ENCODE measurements at regions not wholly inside any gene's neighbourhood (a gene's known extent, or its start where the extent isn't known, plus 50 kb on each side); places are given as distances from the start of the nearest gene placed in this dataset.

- no peak for DNase-seq (ENCODE audit: low read depth)
These were observed 201.0 kb upstream of the DIO3 start for GRCh38 chr14:101360054-101360911.

DNA sequence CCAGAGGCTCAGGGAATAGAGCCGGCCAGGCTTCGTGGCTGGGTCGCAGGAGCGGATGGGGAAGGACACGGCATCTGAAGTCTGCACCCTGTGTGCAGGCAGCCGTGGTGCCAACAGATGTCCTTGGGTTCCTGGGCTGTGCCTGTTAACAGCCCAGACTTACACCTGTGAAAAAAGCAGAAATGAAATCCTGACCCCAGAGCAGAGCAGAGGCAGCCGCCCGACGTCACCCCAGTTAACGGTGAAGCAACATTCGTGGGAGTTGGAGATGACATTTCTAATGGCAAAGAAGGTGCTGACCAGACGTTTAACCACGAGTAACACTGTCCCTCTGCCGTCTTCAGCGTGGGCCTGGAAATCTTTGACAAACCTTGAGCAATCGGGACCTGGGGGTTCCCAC is 200.3 kb upstream of the DIO3 start:
- H3K4me3 ChIP-seq (ENCODE audit: low read length) = no peak overlapping the region
- H3K36me3 ChIP-seq (ENCODE audit: control insufficient read depth, insufficient read depth, low read length, severe bottlenecking) = no peaks in the 10 kb centered on the region
- no peak for DNase-seq (ENCODE audit: low read depth)
- peaks cover 3% of the 10 kb centered on the region for H3K27me3 ChIP-seq (replicated peaks; ENCODE audit: control insufficient read depth, insufficient read depth, low read length)
- H3K4me1 ChIP-seq (ENCODE audit: control insufficient read depth, insufficient read depth, low read length) = peaks cover 48% of the 10 kb centered on the region
- no peaks in the 10 kb centered on the region for H3K9me3 ChIP-seq (ENCODE audit: control insufficient read depth, low read length)
- no peak overlapping the region for H3K9ac ChIP-seq (ENCODE audit: low read length)

More at GRCh38 chr14:101360054-101360911, 201.0 kb upstream of the DIO3 start:
- Histone ChIP-seq H3K9ac (ENCODE audit: low read length) (peak overlapping the region; percentile 52), H3K36me3 (ENCODE audit: control insufficient read depth, insufficient read depth, low read length, severe bottlenecking) (no peaks in the 10 kb centered on the region), H3K27me3 (replicated peaks; ENCODE audit: control insufficient read depth, insufficient read depth, low read length) (peaks cover 3% of the 10 kb centered on the region), H3K4me3 (ENCODE audit: low read length) (no peak overlapping the region), H3K4me1 (ENCODE audit: control insufficient read depth, insufficient read depth, low read length) (peaks cover 43% of the 10 kb centered on the region), H3K9me3 (ENCODE audit: control insufficient read depth, low read length) (no peaks in the 10 kb centered on the region)

DNA sequence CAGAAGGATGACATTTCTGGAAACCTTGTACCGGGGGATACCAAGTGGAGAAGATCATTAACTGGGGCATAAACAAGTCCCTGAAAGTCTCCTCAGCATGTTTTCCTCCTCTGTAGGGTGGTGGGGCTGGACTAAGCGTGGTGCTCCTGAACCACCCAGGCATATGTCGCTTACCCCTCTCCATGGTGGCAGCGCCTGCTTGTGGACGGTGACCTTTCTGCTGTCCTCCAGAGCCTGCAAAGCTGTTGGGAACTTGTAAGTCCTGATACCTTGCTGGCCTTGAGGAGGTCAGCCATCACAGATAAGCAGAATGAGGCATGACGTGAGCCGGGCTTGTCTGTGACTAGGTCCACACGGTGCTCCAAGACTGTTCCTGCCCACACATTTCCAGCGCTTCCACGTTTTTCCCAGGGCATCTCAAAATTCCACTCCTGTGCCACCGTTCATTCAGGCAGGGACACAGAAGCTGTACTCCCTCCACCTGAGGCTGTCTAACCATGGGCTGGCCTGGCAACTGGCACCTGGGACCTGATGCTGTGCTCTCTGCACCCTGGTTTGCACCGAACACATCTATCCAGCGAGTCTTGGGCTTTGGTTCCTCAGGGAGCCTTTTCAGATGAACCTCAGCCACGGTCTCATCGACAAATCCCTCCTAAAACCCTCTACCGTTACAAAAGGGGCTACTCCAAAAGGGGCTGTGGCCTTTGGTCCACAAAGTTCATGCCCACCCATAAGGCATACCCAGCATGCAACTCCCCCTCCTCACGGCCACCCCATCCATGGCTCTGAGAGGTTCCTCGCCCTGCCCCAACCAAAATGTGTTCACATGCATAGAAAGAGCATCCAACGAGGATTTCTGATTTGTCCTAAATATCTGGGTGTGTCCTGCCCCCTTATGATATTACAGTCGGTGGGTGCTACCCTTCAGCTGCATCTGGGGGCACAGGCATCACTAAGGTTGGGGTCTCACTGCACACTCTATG is 199.6 kb upstream of the DIO3 start:
- Histone ChIP-seq H3K9ac (ENCODE audit: low read length) (no peak overlapping the region), H3K9me3 (ENCODE audit: control insufficient read depth, low read length) (no peaks in the 10 kb centered on the region), H3K4me1 (ENCODE audit: control insufficient read depth, insufficient read depth, low read length) (peaks cover 48% of the 10 kb centered on the region), H3K4me3 (ENCODE audit: low read length) (no peak overlapping the region), H3K27me3 (replicated peaks; ENCODE audit: control insufficient read depth, insufficient read depth, low read length) (peaks cover 3% of the 10 kb centered on the region), H3K36me3 (ENCODE audit: control insufficient read depth, insufficient read depth, low read length, severe bottlenecking) (no peaks in the 10 kb centered on the region)
- no peak for DNase-seq (ENCODE audit: low read depth)

DNA sequence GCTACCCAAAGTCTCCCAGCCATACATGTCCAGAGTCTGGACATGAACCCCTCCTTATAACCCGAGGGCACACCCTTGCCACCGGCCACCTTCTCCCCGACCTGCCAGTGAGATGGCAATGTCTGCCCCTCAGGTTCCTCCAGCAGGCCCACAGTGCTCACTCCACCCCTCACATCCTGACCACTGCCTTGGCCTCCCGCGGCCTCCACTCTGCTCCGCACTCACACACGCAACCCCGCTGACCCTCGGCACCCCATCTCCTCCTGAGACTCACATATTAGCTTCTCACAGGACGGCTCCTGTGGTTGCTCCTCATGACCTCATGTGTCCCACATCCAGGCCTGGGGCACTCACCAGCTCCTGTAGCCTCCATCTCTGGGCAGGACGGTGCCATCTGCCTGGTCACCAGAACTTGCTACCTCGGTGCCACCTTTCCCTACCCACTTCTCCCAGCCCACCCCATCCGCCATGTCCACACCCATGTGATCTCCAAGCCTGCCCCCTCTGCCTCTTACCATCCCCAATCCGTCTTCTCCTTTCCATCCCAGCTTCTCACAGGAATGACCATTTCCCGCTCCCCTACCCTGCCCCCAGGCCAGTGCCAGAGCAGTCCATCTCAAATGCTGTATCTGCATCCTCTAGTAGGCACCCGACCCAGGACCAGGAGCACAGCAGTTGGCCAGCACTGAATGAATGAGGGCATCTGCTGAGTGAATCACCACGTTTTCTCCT is 198.6 kb upstream of the DIO3 start:
- peaks cover 3% of the 10 kb centered on the region for H3K27me3 ChIP-seq (replicated peaks; ENCODE audit: control insufficient read depth, insufficient read depth, low read length)
- no peak for DNase-seq (ENCODE audit: low read depth)
- H3K36me3 ChIP-seq (ENCODE audit: control insufficient read depth, insufficient read depth, low read length, severe bottlenecking) = no peaks in the 10 kb centered on the region
- no peak overlapping the region for H3K4me3 ChIP-seq (ENCODE audit: low read length)
- peaks cover 48% of the 10 kb centered on the region for H3K4me1 ChIP-seq (ENCODE audit: control insufficient read depth, insufficient read depth, low read length)
- H3K9me3 ChIP-seq (ENCODE audit: control insufficient read depth, low read length) = no peaks in the 10 kb centered on the region
- H3K9ac ChIP-seq (ENCODE audit: low read length) = no peak overlapping the region

DNA sequence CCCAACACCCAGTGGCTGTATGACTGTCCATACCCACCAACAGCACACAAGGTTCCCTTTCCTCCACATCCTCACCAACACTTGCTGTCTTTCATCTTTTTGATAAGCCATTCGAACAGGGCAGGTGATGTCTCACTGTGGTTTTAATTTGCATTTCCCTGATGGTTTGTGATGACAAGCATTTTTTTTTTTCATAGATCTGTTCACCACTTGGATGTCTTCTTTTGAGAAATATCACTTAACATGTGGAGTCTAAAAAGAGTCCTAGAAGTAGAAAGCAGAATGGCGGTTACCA is 198.1 kb upstream of the DIO3 start:
- Histone ChIP-seq H3K9me3 (ENCODE audit: control insufficient read depth, low read length) (no peaks in the 10 kb centered on the region), H3K4me1 (ENCODE audit: control insufficient read depth, insufficient read depth, low read length) (peaks cover 48% of the 10 kb centered on the region)

DNA sequence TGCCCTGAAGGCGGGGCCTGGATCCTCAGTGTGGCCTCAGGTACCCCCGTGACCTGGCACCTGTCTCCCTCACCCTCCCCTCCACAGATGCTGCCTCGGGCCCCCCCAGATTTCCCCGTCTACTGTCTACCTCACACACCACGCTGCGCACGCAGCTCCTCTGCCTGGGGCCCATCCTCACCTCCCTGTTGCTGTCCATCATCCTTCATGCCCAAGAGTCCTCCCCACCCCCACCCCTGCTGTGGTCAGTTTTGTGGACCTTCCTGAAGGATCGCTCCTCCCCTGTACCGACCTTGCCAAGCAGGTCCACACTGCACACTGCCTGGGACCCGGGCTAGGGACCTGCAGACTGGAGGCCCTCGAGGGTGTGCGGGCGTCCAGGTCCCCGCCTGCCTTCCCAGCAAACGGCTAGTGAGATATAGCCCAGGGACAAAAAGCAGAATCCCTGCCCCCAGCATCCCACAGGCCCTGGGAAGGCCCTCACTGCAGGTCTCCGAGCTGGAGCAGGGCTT is 197.4 kb upstream of the DIO3 start:
- peaks cover 50% of the 10 kb centered on the region for H3K4me1 ChIP-seq (ENCODE audit: control insufficient read depth, insufficient read depth, low read length)
- no peaks in the 10 kb centered on the region for H3K9me3 ChIP-seq (ENCODE audit: control insufficient read depth, low read length)
- peaks cover 3% of the 10 kb centered on the region for H3K27me3 ChIP-seq (replicated peaks; ENCODE audit: control insufficient read depth, insufficient read depth, low read length)
- H3K9ac ChIP-seq (ENCODE audit: low read length) = peak overlapping the region; percentile 78
- H3K4me3 ChIP-seq (ENCODE audit: low read length) = no peak overlapping the region
- no peaks in the 10 kb centered on the region for H3K36me3 ChIP-seq (ENCODE audit: control insufficient read depth, insufficient read depth, low read length, severe bottlenecking)
- DNase-seq (ENCODE audit: low read depth) = no peak

More for the DNA sequence above, 198.1 kb upstream of the DIO3 start:
- peaks cover 3% of the 10 kb centered on the region for H3K27me3 ChIP-seq (replicated peaks; ENCODE audit: control insufficient read depth, insufficient read depth, low read length)
- no peak overlapping the region for H3K4me3 ChIP-seq (ENCODE audit: low read length)
- no peaks in the 10 kb centered on the region for H3K36me3 ChIP-seq (ENCODE audit: control insufficient read depth, insufficient read depth, low read length, severe bottlenecking)
- no peak for DNase-seq (ENCODE audit: low read depth)
- H3K9ac ChIP-seq (ENCODE audit: low read length) = no peak overlapping the region

DNA sequence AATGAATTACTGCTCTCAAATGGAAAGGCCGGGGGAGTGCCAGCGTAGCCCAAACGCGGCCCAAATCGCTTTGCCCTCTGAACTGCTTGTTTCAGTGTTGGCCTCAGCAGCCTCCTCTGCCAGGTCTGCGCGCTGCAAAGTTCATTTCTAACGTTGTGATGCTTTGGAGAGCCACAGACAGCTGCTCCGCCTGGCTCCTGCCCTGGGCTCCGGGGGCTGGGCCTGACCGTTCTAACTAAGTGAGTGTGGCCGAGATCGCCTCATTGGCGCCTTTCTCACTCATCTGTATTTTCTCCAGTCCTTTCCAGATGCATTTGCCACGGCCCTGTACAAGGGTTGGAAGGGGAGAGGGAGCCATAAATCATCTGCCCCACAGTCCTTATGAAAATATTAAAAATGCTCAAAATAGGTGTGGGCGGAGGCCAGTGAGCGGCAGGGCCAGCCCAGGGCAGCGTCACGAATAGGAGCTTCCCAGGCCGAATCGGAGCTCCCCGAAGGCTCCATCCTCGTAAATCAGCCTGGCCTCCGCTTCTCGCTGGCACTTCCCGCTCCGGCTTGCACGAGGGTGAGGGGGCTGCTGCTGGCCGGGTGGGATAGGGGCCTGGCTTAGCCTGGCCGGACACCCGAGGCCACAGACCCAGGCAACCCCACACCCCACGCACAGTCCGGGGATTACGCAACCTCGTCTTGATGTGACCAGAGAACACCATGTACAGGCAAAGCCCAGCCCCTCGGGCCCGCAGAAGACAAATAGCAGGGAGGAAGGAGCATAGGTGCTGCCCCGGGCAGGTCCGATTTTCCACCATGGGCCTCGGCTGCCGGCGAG is 196.6 kb upstream of the DIO3 start:
- Histone ChIP-seq H3K9me3 (ENCODE audit: control insufficient read depth, low read length) (no peaks in the 10 kb centered on the region), H3K27me3 (replicated peaks; ENCODE audit: control insufficient read depth, insufficient read depth, low read length) (peaks cover 4% of the 10 kb centered on the region), H3K36me3 (ENCODE audit: control insufficient read depth, insufficient read depth, low read length, severe bottlenecking) (no peaks in the 10 kb centered on the region), H3K9ac (ENCODE audit: low read length) (peak overlapping the region; percentile 78), H3K4me1 (ENCODE audit: control insufficient read depth, insufficient read depth, low read length) (peaks cover 50% of the 10 kb centered on the region), H3K4me3 (ENCODE audit: low read length) (peak overlapping the region; percentile 62)
- DNase-seq (ENCODE audit: low read depth) = no peak

DNA sequence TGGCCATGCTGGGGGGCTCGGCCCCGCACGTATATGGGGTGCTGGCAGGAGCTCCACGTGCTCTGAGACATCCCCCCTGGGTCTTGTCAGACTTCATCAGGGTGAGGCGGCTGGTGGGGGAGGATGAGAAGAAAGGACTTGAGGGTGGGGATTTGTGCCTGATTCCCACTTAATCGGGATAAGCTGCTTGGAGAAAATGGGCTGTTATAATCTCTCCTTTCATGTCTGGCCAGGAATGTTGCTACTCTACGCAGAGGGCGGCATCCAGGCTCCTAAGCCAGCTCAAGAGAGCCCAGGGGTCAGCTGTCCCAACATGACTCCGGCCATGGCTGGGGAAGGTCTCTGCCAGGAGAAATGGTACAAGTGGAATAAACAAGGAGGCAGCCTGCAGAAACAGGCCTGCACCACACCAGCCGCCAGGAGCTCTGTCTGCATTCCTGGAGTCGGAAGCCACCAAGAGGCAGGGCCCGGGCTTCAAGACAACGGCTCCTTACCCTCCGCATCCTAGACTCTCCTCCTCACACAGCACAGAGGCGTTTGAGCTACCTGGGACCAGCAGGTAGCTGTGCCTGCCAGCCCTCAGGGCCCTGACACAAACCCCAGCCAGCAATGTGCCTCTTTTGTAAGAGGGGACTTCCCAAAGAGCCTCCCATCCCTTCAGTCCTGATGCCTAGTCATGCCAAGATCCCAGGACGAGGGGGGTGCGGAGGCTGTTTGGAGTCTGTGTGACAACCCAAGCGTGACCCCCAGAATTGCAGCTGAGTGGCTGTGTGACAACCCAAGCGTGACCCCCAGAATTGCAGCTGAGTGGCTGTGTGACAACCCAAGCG is 195.8 kb upstream of the DIO3 start:
- Histone ChIP-seq H3K27me3 (replicated peaks; ENCODE audit: control insufficient read depth, insufficient read depth, low read length) (peaks cover 8% of the 10 kb centered on the region), H3K4me1 (ENCODE audit: control insufficient read depth, insufficient read depth, low read length) (peaks cover 44% of the 10 kb centered on the region), H3K4me3 (ENCODE audit: low read length) (peak overlapping the region; percentile 62), H3K9me3 (ENCODE audit: control insufficient read depth, low read length) (no peaks in the 10 kb centered on the region), H3K9ac (ENCODE audit: low read length) (peak overlapping the region; percentile 78), H3K36me3 (ENCODE audit: control insufficient read depth, insufficient read depth, low read length, severe bottlenecking) (no peaks in the 10 kb centered on the region)
- no peak for DNase-seq (ENCODE audit: low read depth)

DNA sequence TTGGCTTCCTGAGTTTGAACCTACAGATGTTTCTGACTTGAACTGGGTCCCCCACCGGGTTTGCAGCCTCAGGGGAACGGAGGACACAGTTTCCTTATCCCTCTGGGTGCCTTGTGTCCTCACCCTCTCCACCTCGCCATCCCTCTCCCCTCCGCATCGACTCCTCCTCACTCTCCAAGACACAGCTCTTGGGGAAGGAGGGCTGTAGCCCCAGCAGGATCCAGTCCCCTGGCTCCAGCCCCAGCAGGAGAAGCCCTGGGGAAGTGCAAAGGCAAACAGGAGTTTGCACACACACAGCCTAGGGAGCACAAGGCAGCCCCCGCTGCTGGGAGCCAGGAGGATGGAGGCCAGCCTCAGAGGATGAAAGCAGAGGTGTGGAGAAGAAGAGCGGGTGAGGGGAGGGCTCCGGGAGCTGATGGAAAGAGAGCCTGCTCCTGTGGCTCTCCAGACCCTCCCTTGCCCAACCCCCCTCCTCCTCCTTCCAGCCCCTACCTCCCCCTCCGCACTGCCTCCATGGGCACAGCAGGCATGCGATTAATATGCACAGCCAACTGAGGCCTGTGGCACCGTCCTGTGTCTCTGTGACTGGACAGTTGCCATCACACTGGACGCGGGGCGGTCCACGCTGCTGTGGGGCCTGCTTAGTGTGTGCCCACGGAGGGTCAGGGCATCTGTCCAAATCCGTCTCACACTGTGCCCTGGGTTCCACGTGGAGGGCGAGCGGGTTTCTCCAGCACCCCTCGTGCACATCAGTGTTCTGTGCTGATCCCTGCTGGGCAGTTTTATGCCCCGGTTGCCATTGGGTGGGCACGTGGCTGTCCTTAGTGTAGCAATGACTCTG is 193.7 kb upstream of the DIO3 start:
- no peak overlapping the region for H3K4me3 ChIP-seq (ENCODE audit: low read length)
- DNase-seq (ENCODE audit: low read depth) = no peak
- no peak overlapping the region for H3K9ac ChIP-seq (ENCODE audit: low read length)
- H3K36me3 ChIP-seq (ENCODE audit: control insufficient read depth, insufficient read depth, low read length, severe bottlenecking) = no peaks in the 10 kb centered on the region
- no peaks in the 10 kb centered on the region for H3K9me3 ChIP-seq (ENCODE audit: control insufficient read depth, low read length)
- H3K27me3 ChIP-seq (replicated peaks; ENCODE audit: control insufficient read depth, insufficient read depth, low read length) = peaks cover 12% of the 10 kb centered on the region
- H3K4me1 ChIP-seq (ENCODE audit: control insufficient read depth, insufficient read depth, low read length) = peaks cover 38% of the 10 kb centered on the region

All from adipocyte (in vitro differentiated cells).